GM20000 (cell line): ENCODE measurements at regions not wholly inside any gene's neighbourhood (a gene's known extent, or its start where the extent isn't known, plus 50 kb on each side); places are given as distances from the start of the nearest gene placed in this dataset.

ENCODE experiments used
- DNase-seq: peaks from one replicate; pipeline ENCODE4 v3.0.0; 2012; ENCODE audit warnings: low spot score
- TF ChIP-seq, protein P1 (sequence below): IDR thresholded peaks from 2 replicates; pipeline ENCODE4 v1.5.1; 2012; ENCODE audit warnings: mild to moderate bottlenecking, control low read depth; ENCODE audit errors: extremely low read depth, missing control alignments

DNA sequence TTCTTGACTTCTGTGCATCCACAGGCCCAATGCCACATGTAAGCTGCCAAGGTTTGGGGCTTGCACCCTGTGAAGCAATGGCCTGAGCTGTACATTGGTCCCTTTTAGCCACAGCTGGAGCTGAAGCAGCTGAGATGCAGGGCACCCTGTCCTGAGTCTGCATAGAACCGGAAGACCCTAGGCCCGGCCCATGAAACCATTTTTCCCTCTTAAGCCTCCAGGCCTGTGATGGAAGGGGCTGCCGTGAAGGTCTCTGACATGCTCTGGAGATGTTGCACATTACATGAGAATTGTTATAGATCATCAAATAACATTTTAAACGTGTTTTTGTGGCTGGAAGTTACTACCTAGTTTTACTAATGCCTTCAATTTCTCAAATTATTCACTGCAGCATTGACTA, 188.7 kb downstream of the RPAP3 start:
- DNase-seq, result no peak
- TF ChIP-seq, protein P1, sequence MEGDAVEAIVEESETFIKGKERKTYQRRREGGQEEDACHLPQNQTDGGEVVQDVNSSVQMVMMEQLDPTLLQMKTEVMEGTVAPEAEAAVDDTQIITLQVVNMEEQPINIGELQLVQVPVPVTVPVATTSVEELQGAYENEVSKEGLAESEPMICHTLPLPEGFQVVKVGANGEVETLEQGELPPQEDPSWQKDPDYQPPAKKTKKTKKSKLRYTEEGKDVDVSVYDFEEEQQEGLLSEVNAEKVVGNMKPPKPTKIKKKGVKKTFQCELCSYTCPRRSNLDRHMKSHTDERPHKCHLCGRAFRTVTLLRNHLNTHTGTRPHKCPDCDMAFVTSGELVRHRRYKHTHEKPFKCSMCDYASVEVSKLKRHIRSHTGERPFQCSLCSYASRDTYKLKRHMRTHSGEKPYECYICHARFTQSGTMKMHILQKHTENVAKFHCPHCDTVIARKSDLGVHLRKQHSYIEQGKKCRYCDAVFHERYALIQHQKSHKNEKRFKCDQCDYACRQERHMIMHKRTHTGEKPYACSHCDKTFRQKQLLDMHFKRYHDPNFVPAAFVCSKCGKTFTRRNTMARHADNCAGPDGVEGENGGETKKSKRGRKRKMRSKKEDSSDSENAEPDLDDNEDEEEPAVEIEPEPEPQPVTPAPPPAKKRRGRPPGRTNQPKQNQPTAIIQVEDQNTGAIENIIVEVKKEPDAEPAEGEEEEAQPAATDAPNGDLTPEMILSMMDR, result no peak

DNA sequence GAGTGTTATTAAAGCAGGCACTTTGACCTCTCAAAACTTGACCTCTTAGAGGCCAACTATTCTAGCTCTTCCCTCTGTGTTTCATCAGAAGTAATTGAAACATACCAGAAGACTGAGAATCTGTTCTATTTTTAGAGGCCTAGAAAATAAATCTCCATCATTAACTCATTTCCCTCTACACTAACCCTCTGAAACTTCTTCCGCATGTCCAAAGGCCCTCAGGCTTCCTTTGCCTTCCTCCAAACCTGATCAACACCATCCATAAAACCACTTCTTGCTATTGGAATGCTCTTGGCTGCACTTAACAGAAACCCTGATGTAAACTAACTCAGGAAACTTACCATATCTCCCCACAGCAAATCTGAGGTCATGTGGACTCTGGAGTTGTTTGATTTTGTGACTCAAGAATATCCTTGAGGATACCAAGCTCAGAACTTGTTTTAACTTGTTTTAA, 196.4 kb downstream of the RPAP3 start:
- no peak for DNase-seq
- TF ChIP-seq, protein P1, result no peak

DNA sequence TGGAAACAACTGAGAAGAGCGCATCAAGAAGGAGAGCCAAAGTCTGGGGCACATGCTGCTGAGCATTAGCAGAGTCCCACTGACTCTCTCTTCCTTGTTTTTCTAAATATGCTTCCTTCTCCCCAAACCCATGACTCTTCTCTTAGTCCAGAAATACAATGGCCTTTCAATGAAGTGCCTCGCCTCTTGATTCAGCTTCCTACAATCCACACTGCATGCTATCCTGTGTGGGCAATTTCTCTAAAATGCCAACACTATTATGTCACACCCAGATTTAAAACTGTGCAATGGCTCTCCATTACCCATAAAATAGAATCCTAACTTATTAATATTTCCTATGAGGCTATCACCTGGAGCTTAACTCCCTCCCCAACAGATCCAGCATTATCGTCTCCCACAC, 198.6 kb downstream of the RPAP3 start:
- no peak for DNase-seq
- TF ChIP-seq, protein P1, result no peak

DNA sequence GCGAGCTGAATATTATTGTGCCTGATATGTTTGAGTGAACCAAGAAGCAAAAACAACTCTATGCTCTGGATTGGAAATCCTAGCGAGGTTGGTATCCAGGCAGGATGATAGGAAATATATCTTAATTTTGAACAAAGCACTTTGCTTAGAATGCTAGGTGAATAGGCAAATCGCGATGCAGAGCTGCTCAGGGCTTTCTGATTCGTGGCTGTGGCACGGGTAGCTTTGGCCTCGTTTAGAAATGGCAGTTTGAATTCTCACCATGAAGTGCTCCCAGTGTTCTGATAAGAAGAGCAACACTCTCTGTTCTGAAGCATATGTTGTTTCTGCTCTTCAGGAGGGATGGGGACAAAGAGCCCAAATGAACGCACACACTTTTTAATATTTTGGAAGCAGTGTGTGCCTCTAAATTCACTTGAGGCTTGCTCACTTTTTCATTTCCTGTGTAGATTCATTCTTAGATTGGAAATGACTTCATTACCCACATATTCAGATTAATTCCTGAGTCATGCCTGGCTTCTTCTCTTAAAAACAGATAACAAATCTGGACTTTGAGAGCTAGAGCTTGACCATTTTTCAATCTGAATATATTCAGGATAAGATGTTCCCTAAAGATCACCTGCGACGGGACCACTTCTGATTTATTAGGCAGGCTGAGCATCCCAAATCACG, 200.9 kb downstream of the RPAP3 start:
- TF ChIP-seq, protein P1, result no peak

DNA sequence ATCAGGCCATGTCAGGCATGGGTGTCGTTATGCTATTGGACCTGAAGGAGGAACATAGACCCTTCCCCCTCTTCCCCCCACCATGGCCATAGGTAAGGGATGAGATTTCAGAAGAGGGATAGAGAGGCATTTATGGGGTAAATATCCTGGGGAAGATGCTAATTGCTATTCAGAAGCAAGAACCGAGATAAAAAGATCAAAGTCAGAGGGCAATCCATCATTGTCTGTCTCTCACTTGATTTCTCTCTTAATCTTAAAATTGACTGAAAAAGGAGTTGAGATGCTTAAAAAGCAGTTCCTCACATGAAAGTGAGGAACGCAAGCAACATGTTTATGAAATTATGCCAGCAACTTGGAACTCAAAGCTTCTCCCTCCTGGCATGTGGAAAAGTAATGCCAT, 212.0 kb downstream of the RPAP3 start:
- TF ChIP-seq, protein P1, result no peak
- DNase-seq, result no peak

More for the DNA sequence above, 200.9 kb downstream of the RPAP3 start:
- DNase-seq, result no peak

DNA sequence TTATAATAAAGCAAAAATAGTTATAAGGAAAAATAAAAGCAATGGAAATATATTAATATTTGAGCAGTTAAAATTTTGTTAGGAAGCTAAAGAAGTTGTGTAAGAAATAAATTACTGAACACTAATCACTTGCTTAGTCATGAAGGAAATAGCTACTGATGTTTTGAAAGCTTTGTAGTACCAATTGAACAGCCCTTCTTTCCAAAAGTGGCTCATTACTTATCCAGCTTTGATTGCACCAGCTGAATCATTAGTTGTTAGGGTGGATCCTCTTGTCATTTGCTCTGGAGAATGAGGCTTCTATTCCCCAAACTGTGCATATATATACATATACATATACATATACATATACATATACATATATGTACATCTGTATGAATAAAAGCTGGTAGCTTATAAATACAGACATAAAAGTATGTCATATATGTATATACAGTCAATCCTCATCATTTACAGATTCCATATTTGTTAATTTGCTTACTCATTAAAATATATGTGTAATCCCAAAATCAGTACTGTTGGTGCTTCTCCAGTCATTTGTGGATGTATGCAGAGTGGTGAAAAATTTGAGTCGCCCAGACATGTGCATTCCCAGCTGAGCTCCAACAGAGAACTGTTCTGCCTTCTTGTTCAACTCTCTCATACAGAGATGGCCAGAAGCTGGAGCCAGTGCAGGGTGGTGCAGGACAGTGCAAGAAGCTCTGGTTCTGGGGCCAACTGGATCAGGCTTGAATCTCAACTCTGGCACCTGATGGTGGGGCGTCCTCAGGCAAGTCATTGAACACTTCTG, 214.1 kb downstream of the RPAP3 start:
- TF ChIP-seq, protein P1, result no peak
- no peak for DNase-seq

DNA sequence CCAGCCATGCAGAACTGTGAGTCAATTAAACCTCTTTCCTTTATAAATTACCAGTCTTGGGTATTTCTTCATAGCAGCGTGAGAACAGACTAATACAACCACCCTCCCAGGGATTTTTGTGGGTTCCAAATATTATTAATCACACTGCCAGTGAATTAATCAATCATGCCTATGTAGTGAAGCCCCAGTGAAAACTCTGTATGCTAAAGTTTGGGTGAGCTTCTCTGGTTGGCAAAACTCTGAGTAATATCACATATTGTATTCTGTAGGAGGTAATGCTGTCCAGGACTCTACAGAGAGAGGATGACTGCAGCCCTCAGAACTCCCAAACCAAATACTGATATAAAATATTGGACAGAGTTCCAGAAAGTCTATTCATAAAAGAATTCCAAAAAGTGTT, 216.9 kb downstream of the RPAP3 start:
- TF ChIP-seq, protein P1, result no peak

More for the DNA sequence above, 216.9 kb downstream of the RPAP3 start:
- no peak for DNase-seq
